SK-N-SH treated with all-trans-retinoic acid at 6 μM for 48 hours (cell line): ENCODE measurements at regions not wholly inside any gene's neighbourhood (a gene's known extent, or its start where the extent isn't known, plus 50 kb on each side); places are given as distances from the start of the nearest gene placed in this dataset.

Source experiments
- GLIS3 ChIP-seq: fragments of 250-450 bp; sonication (Bioruptor Pico); IDR thresholded peaks from 2 replicates; pipeline ENCODE4 v1.5.0; 2020; ENCODE audit warnings: mild to moderate bottlenecking, moderate library complexity
- OSR1 ChIP-seq: fragments of 250-450 bp; sonication (Bioruptor Pico); IDR thresholded peaks from 2 replicates; pipeline ENCODE4 v1.8.0; 2022; ENCODE audit warnings: moderate library complexity, mild to moderate bottlenecking, inconsistent platforms
- POU6F1 ChIP-seq: fragments of 250-450 bp; sonication (Bioruptor Pico); IDR thresholded peaks from 2 replicates; pipeline ENCODE4 v1.8.0; 2021; ENCODE audit warnings: low read depth, mild to moderate bottlenecking, moderate library complexity, borderline replicate concordance
- ZFP3 ChIP-seq: fragments of 250-450 bp; sonication (Bioruptor Pico); IDR thresholded peaks from 2 replicates; pipeline ENCODE4 v1.5.0; 2020; ENCODE audit warnings: mild to moderate bottlenecking, moderate library complexity
- ZNF70 ChIP-seq: fragments of 450-650 bp; formaldehyde crosslinking; IDR thresholded peaks from 2 replicates; pipeline ENCODE4 v1.5.0; 2020; ENCODE audit warnings: mild to moderate bottlenecking, moderate library complexity
- TF ChIP-seq, protein P1 (sequence below): fragments of 250-450 bp; sonication (Bioruptor Pico); IDR thresholded peaks from 2 replicates; pipeline ENCODE4 v1.8.0; 2020; ENCODE audit warnings: mild to moderate bottlenecking, moderate library complexity, borderline replicate concordance

DNA sequence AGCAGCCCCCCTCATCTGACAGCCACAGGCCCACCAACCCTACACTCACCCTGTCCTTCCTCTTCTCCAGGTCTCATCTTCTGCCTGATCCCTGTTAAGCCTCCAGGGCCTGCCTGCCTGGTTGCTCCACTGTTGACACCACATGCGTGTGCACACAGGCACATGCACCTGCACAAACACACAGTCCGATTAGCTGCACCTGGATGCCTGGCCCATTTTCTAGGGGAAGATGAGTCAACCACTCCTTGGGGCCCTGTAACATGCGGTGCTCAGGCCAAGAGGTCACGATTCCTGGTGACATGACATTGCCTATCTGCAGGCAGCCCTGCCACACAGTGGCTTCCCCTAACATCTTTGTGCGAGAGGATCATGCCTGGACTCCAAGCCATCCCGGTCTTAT is 498.4 kb downstream of the BCOR start:
- TF ChIP-seq ZFP3 (CRISPR knock-in tag) = no peak
- no peak for TF ChIP-seq ZNF70 (CRISPR knock-in tag)
- no peak for TF ChIP-seq OSR1 (CRISPR knock-in tag)
- no peak for TF ChIP-seq POU6F1 (CRISPR knock-in tag)
- TF ChIP-seq, protein P1, sequence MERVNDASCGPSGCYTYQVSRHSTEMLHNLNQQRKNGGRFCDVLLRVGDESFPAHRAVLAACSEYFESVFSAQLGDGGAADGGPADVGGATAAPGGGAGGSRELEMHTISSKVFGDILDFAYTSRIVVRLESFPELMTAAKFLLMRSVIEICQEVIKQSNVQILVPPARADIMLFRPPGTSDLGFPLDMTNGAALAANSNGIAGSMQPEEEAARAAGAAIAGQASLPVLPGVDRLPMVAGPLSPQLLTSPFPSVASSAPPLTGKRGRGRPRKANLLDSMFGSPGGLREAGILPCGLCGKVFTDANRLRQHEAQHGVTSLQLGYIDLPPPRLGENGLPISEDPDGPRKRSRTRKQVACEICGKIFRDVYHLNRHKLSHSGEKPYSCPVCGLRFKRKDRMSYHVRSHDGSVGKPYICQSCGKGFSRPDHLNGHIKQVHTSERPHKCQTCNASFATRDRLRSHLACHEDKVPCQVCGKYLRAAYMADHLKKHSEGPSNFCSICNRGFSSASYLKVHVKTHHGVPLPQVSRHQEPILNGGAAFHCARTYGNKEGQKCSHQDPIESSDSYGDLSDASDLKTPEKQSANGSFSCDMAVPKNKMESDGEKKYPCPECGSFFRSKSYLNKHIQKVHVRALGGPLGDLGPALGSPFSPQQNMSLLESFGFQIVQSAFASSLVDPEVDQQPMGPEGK (CRISPR knock-in tag) = no peak
- no peak for TF ChIP-seq GLIS3 (CRISPR knock-in tag)
